Panc1 (cell line): ENCODE measurements at regions not wholly inside any gene's neighbourhood (a gene's known extent, or its start where the extent isn't known, plus 50 kb on each side); places are given as distances from the start of the nearest gene placed in this dataset.

Experiments used
- ATAC-seq: fragments of 200-7000 bp; cut with Tn5 transposase; 2 replicates; pipeline ENCODE4 v1.9.1; 2020; ENCODE audit warnings: mild to moderate bottlenecking, moderate library complexity
- BruUV-seq: library from RNA; stranded (reverse); fragments of 400-500 nt; replicated peaks from 2 replicates; lab custom pipeline; 2021; lab: Mats Ljungman, UMichigan
- CTCF ChIA-PET: fragments of 300-600 bp; sonication (Branson Sonifier 250); formaldehyde crosslinking; loops from one replicate; lab custom pipeline; 2022; ENCODE audit warnings: antibody characterized with exemption; lab: Charles Lee
- POLR2A ChIA-PET: fragments of 300-600 bp; sonication (Branson Sonifier 250); formaldehyde crosslinking; loops from one replicate; lab custom pipeline; 2022; ENCODE audit warnings: antibody characterized with exemption; lab: Charles Lee
- DNase-seq: peaks from one replicate; pipeline ENCODE4 v3.0.0-alpha.2; 2010; ENCODE audit warnings: low read depth, low spot score
- H3K27ac ChIP-seq: 2 replicates; pipeline ENCODE4 v1.5.1; 2011; ENCODE audit warnings: mild to moderate bottlenecking, low read length, inconsistent platforms
- H3K27me3 ChIP-seq: fragments of 200-500 bp; sonication (Bioruptor generic); 2 replicates; pipeline ENCODE4 v1.6.0; 2014; ENCODE audit warnings: low read length, inconsistent platforms; ENCODE audit not compliant: control insufficient read depth, insufficient read depth
- H3K36me3 ChIP-seq: fragments of 200-500 bp; sonication (Bioruptor generic); 2 replicates; pipeline ENCODE4 v1.5.1; 2014; ENCODE audit warnings: inconsistent platforms, mild to moderate bottlenecking, low read length, moderate library complexity; ENCODE audit not compliant: control insufficient read depth, insufficient read depth
- H3K4me1 ChIP-seq: 2 replicates; pipeline ENCODE4 v1.5.1; 2011; ENCODE audit warnings: inconsistent platforms, mild to moderate bottlenecking, low read length, moderate library complexity; ENCODE audit not compliant: control insufficient read depth, insufficient read depth
- H3K4me3 ChIP-seq, 2 experiments: 2 replicates each; pipeline ENCODE4 v1.5.1; 2011 to 2012; ENCODE audit warnings: low read depth in 2 of 2, low read length in 2 of 2, mild to moderate bottlenecking in 2 of 2, inconsistent platforms in 1 of 2, moderate library complexity in 1 of 2
- H3K9me3 ChIP-seq: fragments of 200-500 bp; sonication (Bioruptor generic); 2 replicates; pipeline ENCODE4 v1.5.1; 2014; ENCODE audit warnings: low read depth, mild to moderate bottlenecking, inconsistent platforms, low read length, moderate library complexity; ENCODE audit not compliant: control insufficient read depth, insufficient read depth
- CTCF ChIP-seq: fragments of 450-650 bp; IDR thresholded peaks from 2 replicates; pipeline ENCODE4 v1.5.1; 2017; ENCODE audit warnings: mild to moderate bottlenecking
- POLR2AphosphoS5 ChIP-seq: IDR thresholded peaks from 2 replicates; pipeline ENCODE4 v1.6.1; 2012; ENCODE audit warnings: mild to moderate bottlenecking, low read depth, low read length, moderate library complexity
- REST ChIP-seq, 2 experiments: IDR thresholded peaks; 2 replicates each; pipeline ENCODE4 v1.6.1; 2011 to 2012; ENCODE audit warnings: low read depth in 2 of 2, control low read depth in 1 of 2, low read length in 1 of 2, mild to moderate bottlenecking in 1 of 2, moderate library complexity in 1 of 2; ENCODE audit not compliant: insufficient read depth in 1 of 2
- SIN3A ChIP-seq: IDR thresholded peaks from 2 replicates; pipeline ENCODE4 v1.6.1; 2012; ENCODE audit warnings: low read depth, mild to moderate bottlenecking, low read length, moderate library complexity, borderline replicate concordance; ENCODE audit not compliant: insufficient read depth
- TCF7L2 ChIP-seq: IDR thresholded peaks from 2 replicates; pipeline ENCODE4 v1.6.1; 2011; ENCODE audit warnings: mild to moderate bottlenecking, low read depth, low read length, inconsistent platforms
- in situ Hi-C: cut with HindIII; loops from 2 replicates; pipeline ENCODE4 v1.10.0; 2016; ENCODE audit warnings: low sequenced_read_pairs, low pct_unique_long_range_greater_than_20kb
- intact Hi-C: fragments of 100-400 bp; cut with micrococcal nuclease; formaldehyde crosslinking; loops from one replicate; pipeline ENCODE4 v1.10.0; 2022; ENCODE audit not compliant: unreplicated experiment

GRCh38 chr4:141429933-141430332 lies 206.4 kb upstream of the IL15 start:
- Histone ChIP-seq H3K4me3 (no peak overlapping the region), H3K27me3 (no peaks in the 10 kb centered on the region), H3K4me1 (no peaks in the 10 kb centered on the region), H3K27ac (no peak overlapping the region), H3K9me3 (no peaks in the 10 kb centered on the region), H3K36me3 (no peaks in the 10 kb centered on the region)
- ATAC-seq (no peak), DNase-seq (no peak)
- TF ChIP-seq CTCF, result no peak
- in situ Hi-C loops (no loop called here), intact Hi-C loops (no loop called here)
- no TSS peak for BruUV-seq
- ChIA-PET CTCF (no interaction called here), POLR2A (no interaction called here)

- no peaks in the 10 kb centered on the region for H3K9me3 ChIP-seq
- no peaks in the 10 kb centered on the region for H3K36me3 ChIP-seq
- POLR2A ChIA-PET, result no interaction called here
- no peak overlapping the region for H3K4me3 ChIP-seq
- H3K4me1 ChIP-seq, result no peaks in the 10 kb centered on the region
- no peaks in the 10 kb centered on the region for H3K27me3 ChIP-seq
- BruUV-seq, result no TSS peak
- no peak overlapping the region for H3K27ac ChIP-seq
- TF ChIP-seq CTCF, result no peak
- CTCF ChIA-PET, result no interaction called here
- in situ Hi-C loops, result no loop called here
- intact Hi-C loops, result no loop called here
- ATAC-seq, result no peak
- DNase-seq, result no peak
Measured at GRCh38 chr4:141430686-141431085, 205.7 kb upstream of the IL15 start.

- in situ Hi-C loops, result no loop called here
- Histone ChIP-seq H3K36me3 (no peaks in the 10 kb centered on the region), H3K27me3 (no peaks in the 10 kb centered on the region), H3K9me3 (no peaks in the 10 kb centered on the region), H3K27ac (no peak overlapping the region), H3K4me3 (no peak overlapping the region), H3K4me1 (no peaks in the 10 kb centered on the region)
- intact Hi-C loops, result no loop called here
- BruUV-seq, result no TSS peak
- TF ChIP-seq REST (IDR thresholded peaks at IDR 0.05; ENCODE audit: insufficient read depth in 1 of 2, low read depth in 2 of 2, low read length in 1 of 2) (no peak), SIN3A (no peak), POLR2AphosphoS5 (no peak), CTCF (no peak), TCF7L2 (no peak)
- ChIA-PET POLR2A (no interaction called here), CTCF (no interaction called here)
- no peak for ATAC-seq
- no peak for DNase-seq
Measured at GRCh38 chr4:141432000-141432712, 204.2 kb upstream of the IL15 start.
